SK-N-SH (cell line): ENCODE measurements at regions not wholly inside any gene's neighbourhood (a gene's known extent, or its start where the extent isn't known, plus 50 kb on each side); places are given as distances from the start of the nearest gene placed in this dataset.

Experiments used
- CTCF ChIA-PET: fragments of 300-600, 350-600 bp; formaldehyde crosslinking; extraction: SDS; loops from one replicate; lab custom pipeline; 2021; lab: Yijun Ruan, JAX
- POLR2A ChIA-PET: fragments of 350-600 bp; sonication (Branson Sonifier 250); formaldehyde crosslinking; extraction: SDS; loops from one replicate; lab custom pipeline; 2020; ENCODE audit warnings: antibody characterized with exemption, inconsistent platforms; lab: Yijun Ruan, JAX
- DNase-seq: peaks from one replicate; pipeline ENCODE4 v3.0.0; 2012
- H2AFZ ChIP-seq: fragments of 200-600 bp; sonication (generic); 2 replicates; pipeline ENCODE4 v1.8.1; 2016; ENCODE audit warnings: antibody characterized with exemption, mild to moderate bottlenecking, low read depth
- H3F3A ChIP-seq: fragments of 200-600 bp; sonication (generic); replicated peaks from 2 replicates; pipeline ENCODE3; 2016; ENCODE audit warnings: antibody characterized with exemption, mild to moderate bottlenecking; ENCODE audit not compliant: insufficient read depth
- H3K27ac ChIP-seq, 2 experiments: fragments of 200-500 bp in 1 of 2; fragments of 200-600 bp in 1 of 2; sonication (Bioruptor generic) in 1 of 2; sonication (generic), shearing (Covaris generic) in 1 of 2; 2 replicates each; pipeline versions ENCODE4 v1.5.1 to v1.6.1; 2014 to 2016; ENCODE audit warnings: low read depth in 2 of 2, inconsistent platforms in 1 of 2, low read length in 1 of 2, mild to moderate bottlenecking in 1 of 2, mixed read lengths in 1 of 2
- H3K27me3 ChIP-seq: fragments of 200-600 bp; sonication (generic), shearing (Covaris generic); 2 replicates; pipeline ENCODE4 v1.6.1; 2016; ENCODE audit warnings: mixed run types; ENCODE audit not compliant: insufficient read depth
- H3K36me3 ChIP-seq, 2 experiments: fragments of 200-500 bp in 1 of 2; fragments of 200-600 bp in 1 of 2; sonication (Bioruptor generic) in 1 of 2; sonication (generic) in 1 of 2; replicated peaks in 1 of 2; 2 replicates each; pipeline versions ENCODE3 to v1.5.1; 2014 to 2016; ENCODE audit warnings: low read length in 1 of 2, mild to moderate bottlenecking in 1 of 2; ENCODE audit not compliant: insufficient read depth in 2 of 2, control insufficient read depth in 1 of 2
- H3K4me1 ChIP-seq, 2 experiments: fragments of 200-500 bp in 1 of 2; fragments of 200-600 bp in 1 of 2; sonication (Bioruptor generic) in 1 of 2; sonication (generic), shearing (Covaris generic) in 1 of 2; 2 replicates each; pipeline versions ENCODE4 v1.5.1 to v1.6.1; 2014 to 2016; ENCODE audit warnings: low read depth in 1 of 2, low read length in 1 of 2, mixed run types in 1 of 2; ENCODE audit not compliant: insufficient read depth in 2 of 2, control insufficient read depth in 1 of 2
- H3K4me2 ChIP-seq: fragments of 200-600 bp; sonication (generic), shearing (Covaris generic); 2 replicates; pipeline ENCODE4 v1.6.1; 2017; ENCODE audit warnings: mixed run types
- H3K4me3 ChIP-seq, 2 experiments: fragments of 200-500 bp in 1 of 2; fragments of 200-600 bp in 1 of 2; sonication (Bioruptor generic) in 1 of 2; sonication (generic), shearing (Covaris generic) in 1 of 2; 2 replicates each; pipeline versions ENCODE4 v1.5.1 to v1.8.1; 2014 to 2016; ENCODE audit warnings: low read depth in 2 of 2, inconsistent platforms in 1 of 2, low read length in 1 of 2, mild to moderate bottlenecking in 1 of 2, mixed read lengths in 1 of 2, moderate library complexity in 1 of 2
- H3K79me2 ChIP-seq: fragments of 200-600 bp; sonication (generic); 2 replicates; pipeline ENCODE4 v1.8.1; 2017; ENCODE audit warnings: mild to moderate bottlenecking; ENCODE audit not compliant: insufficient read depth
- H3K9ac ChIP-seq: fragments of 200-600 bp; sonication (generic); 2 replicates; pipeline ENCODE4 v1.6.1; 2017; ENCODE audit warnings: mixed run types
- H3K9me2 ChIP-seq: fragments of 200-600 bp; sonication (generic); 2 replicates; pipeline ENCODE4 v1.6.1; 2017; ENCODE audit warnings: mixed run types
- H3K9me3 ChIP-seq: fragments of 200-600 bp; sonication (generic); 2 replicates; pipeline ENCODE4 v1.6.1; 2017; ENCODE audit warnings: mixed run types, mild to moderate bottlenecking, moderate library complexity
- H4K20me1 ChIP-seq: fragments of 200-600 bp; sonication (generic); 2 replicates; pipeline ENCODE4 v1.6.1; 2017; ENCODE audit warnings: mild to moderate bottlenecking, mixed run types; ENCODE audit not compliant: insufficient read depth
- CHD2 ChIP-seq: fragments of 150-350 bp; IDR thresholded peaks from 2 replicates; pipeline ENCODE4 v1.6.1; 2018; ENCODE audit warnings: low read length; ENCODE audit not compliant: partially characterized antibody
- CTCF ChIP-seq: fragments of 200-600 bp; sonication (generic); IDR thresholded peaks from 2 replicates; pipeline ENCODE4 v1.6.1; 2017; ENCODE audit warnings: antibody characterized with exemption, mild to moderate bottlenecking, moderate library complexity
- ELF1 ChIP-seq: IDR thresholded peaks from 2 replicates; pipeline ENCODE4 v1.4.0; 2012
- EP300 ChIP-seq, 2 experiments: IDR thresholded peaks; 2 replicates each; pipeline versions ENCODE4 v1.4.0 to v1.6.1; 2012; ENCODE audit warnings: borderline replicate concordance in 1 of 2, low read depth in 1 of 2, low read length in 1 of 2
- FOXJ3 ChIP-seq: sonication (generic); formaldehyde crosslinking; IDR thresholded peaks from 2 replicates; pipeline ENCODE4 v1.5.1; 2020; ENCODE audit warnings: mild to moderate bottlenecking, missing genetic modification reagents
- FOXM1 ChIP-seq: IDR thresholded peaks from 2 replicates; pipeline ENCODE4 v1.4.0; 2012; ENCODE audit warnings: low read depth, mild to moderate bottlenecking
- GABPA ChIP-seq: IDR thresholded peaks from 2 replicates; pipeline ENCODE4 v1.4.0; 2012; ENCODE audit warnings: low read depth, mild to moderate bottlenecking
- IRF3 ChIP-seq: fragments of 150-350 bp; IDR thresholded peaks from 2 replicates; pipeline ENCODE4 v1.6.1; 2016; ENCODE audit warnings: mild to moderate bottlenecking, low read depth, low read length
- JUND ChIP-seq: IDR thresholded peaks from 2 replicates; pipeline ENCODE4 v1.4.0; 2012
- MAX ChIP-seq: IDR thresholded peaks from 2 replicates; pipeline ENCODE4 v1.4.0; 2012; ENCODE audit warnings: low read depth
- MXI1 ChIP-seq: IDR thresholded peaks from 2 replicates; pipeline ENCODE4 v1.6.1; 2012; ENCODE audit warnings: mild to moderate bottlenecking, low read depth, low read length, improper control_type of control experiment
- PBX3 ChIP-seq: IDR thresholded peaks from 2 replicates; pipeline ENCODE4; 2012
- RCOR1 ChIP-seq: fragments of 150-350 bp; IDR thresholded peaks from 2 replicates; pipeline ENCODE4 v1.6.1; 2017; ENCODE audit warnings: antibody characterized with exemption, low read length
- RFX5 ChIP-seq: IDR thresholded peaks from 2 replicates; pipeline ENCODE4 v1.6.1; 2012; ENCODE audit warnings: mild to moderate bottlenecking, improper control_type of control experiment, low read length
- RXRA ChIP-seq: IDR thresholded peaks from 2 replicates; pipeline ENCODE4 v1.4.0; 2012; ENCODE audit warnings: low read depth, mild to moderate bottlenecking, borderline replicate concordance
- SIN3A ChIP-seq: IDR thresholded peaks from 2 replicates; pipeline ENCODE4 v1.6.1; 2012; ENCODE audit warnings: low read depth, mild to moderate bottlenecking, low read length, moderate library complexity, borderline replicate concordance
- USF1 ChIP-seq: IDR thresholded peaks from 2 replicates; pipeline ENCODE4 v1.4.0; 2012; ENCODE audit warnings: low read depth, borderline replicate concordance
- USF2 ChIP-seq: fragments of 150-350 bp; IDR thresholded peaks from 2 replicates; pipeline ENCODE4 v1.6.1; 2017; ENCODE audit warnings: antibody characterized with exemption, low read length, low read depth, borderline replicate concordance
- YY1 ChIP-seq: IDR thresholded peaks from 2 replicates; pipeline ENCODE4 v1.4.0; 2012; ENCODE audit warnings: low read depth, mild to moderate bottlenecking
- ZBTB33 ChIP-seq: IDR thresholded peaks from 2 replicates; pipeline ENCODE4 v1.4.0; 2012; ENCODE audit warnings: low read depth, borderline replicate concordance
- WGBS: methylation state at CpG from one replicate; pipeline ENCODE4 v1.1.6; 2017; ENCODE audit warnings: low lambda C conversion rate; 5-methylcytosine and 5-hydroxymethylcytosine counted together

GRCh38 chr3:40597441-40597840 lies 72.7 kb downstream of the ZNF621 start:
- H3K27me3 ChIP-seq, result no peaks in the 10 kb centered on the region
- no peaks in the 10 kb centered on the region for H3F3A ChIP-seq
- no peaks in the 10 kb centered on the region; a peak in 1 of 4 replicates for H3K4me1 ChIP-seq
- no peak overlapping the region for H2AFZ ChIP-seq
- no peak overlapping the region for H3K27ac ChIP-seq
- no peak for TF ChIP-seq IRF3
- no peak for TF ChIP-seq MXI1
- no peak for TF ChIP-seq FOXJ3 (CRISPR knock-in tag)
- TF ChIP-seq RCOR1, result no peak
- no peak for TF ChIP-seq YY1
- TF ChIP-seq JUND, result no peak
- no peak for TF ChIP-seq ZBTB33
- no peak for TF ChIP-seq GABPA
- no peak for TF ChIP-seq FOXM1
- TF ChIP-seq MAX, result no peak
- TF ChIP-seq USF1, result no peak
- no peak for TF ChIP-seq RFX5
- no peak for TF ChIP-seq SIN3A
- TF ChIP-seq CHD2, result no peak
- no peak for TF ChIP-seq USF2
- TF ChIP-seq ELF1, result no peak
- no peak for TF ChIP-seq PBX3
- TF ChIP-seq EP300 (IDR thresholded peaks at IDR 0.05; ENCODE audit: borderline replicate concordance in 1 of 2, low read depth in 1 of 2, low read length in 1 of 2), result no peak
- no peak for TF ChIP-seq CTCF
- no peak for TF ChIP-seq RXRA
- TF ChIP-seq, all 33 proteins: peak for 0
- WGBS, result 38% methylated on average over 3 of the region's 3 CpGs
- no peaks in the 10 kb centered on the region for H3K9me3 ChIP-seq
- no peak for DNase-seq
- no peaks in the 10 kb centered on the region for H4K20me1 ChIP-seq
- CTCF ChIA-PET, result interaction anchor here (0.9 kb wide), 1 partner anchor 18 kb away, joined by 3 read pairs; no protein-coding TSS in a partner anchor
- H3K79me2 ChIP-seq, result no peaks in the 10 kb centered on the region
- no peak overlapping the region for H3K4me3 ChIP-seq
- 0 out of 2 replicates have a peak, but pooled peaks cover 3% of the 10 kb centered on the region for H3K9me2 ChIP-seq
- H3K36me3 ChIP-seq, result no peaks in the 10 kb centered on the region
- POLR2A ChIA-PET, result no interaction called here
- no peak overlapping the region for H3K4me2 ChIP-seq
- H3K9ac ChIP-seq, result no peak overlapping the region
